ENCODE measurements at regions not wholly inside any gene's neighbourhood (a gene's known extent, or its start where the extent isn't known, plus 50 kb on each side); places are given as distances from the start of the nearest gene placed in this dataset.

GRCh38 chr4:132660181-132660580 lies 488.9 kb upstream of the PCDH10 start:
- no peak for TF ChIP-seq EZH2 (IDR thresholded peaks at IDR 0.05; ENCODE audit: low read length)
- TF ChIP-seq CTCF (optimal IDR thresholded peaks at IDR 0.05 in 1 of 3, IDR thresholded peaks at IDR 0.05 in 1 of 3, conservative IDR thresholded peaks at IDR 0.05 in 1 of 3; ENCODE audit: extremely low read depth in 1 of 3, insufficient read depth in 2 of 3, low read length in 3 of 3) = no peak
- no peaks in the 10 kb centered on the region for H3K27me3 ChIP-seq (ENCODE audit: control insufficient read depth, extremely low read depth, insufficient read depth, low read length)
- H3K27ac ChIP-seq (ENCODE audit: control insufficient read depth, insufficient read depth, low read length) = no peak overlapping the region
- no peak for DNase-seq (ENCODE audit: low read depth, low spot score)
- no peaks in the 10 kb centered on the region for H3K4me1 ChIP-seq (ENCODE audit: control insufficient read depth, extremely low read depth, insufficient read depth, low read length)
- H3K4me2 ChIP-seq (ENCODE audit: control insufficient read depth, extremely low read depth, insufficient read depth, low read depth, low read length) = no peak overlapping the region
- no peaks in the 10 kb centered on the region for H3K9me3 ChIP-seq (ENCODE audit: control insufficient read depth, low read depth, low read length)
- no peak overlapping the region for H3K4me3 ChIP-seq (ENCODE audit: control insufficient read depth in 2 of 3, extremely low read depth in 1 of 3, insufficient read depth in 2 of 3, low read depth in 1 of 3, low read length in 3 of 3)
- dilution Hi-C loops (cut with MboI; ENCODE audit: extremely low pct_ligation_motif_present, low sequenced_read_pairs) = no loop called here
- H3K36me3 ChIP-seq (ENCODE audit: control insufficient read depth in 2 of 2, extremely low read depth in 1 of 2, insufficient read depth in 2 of 2, low read length in 2 of 2) = no peaks in the 10 kb centered on the region
- H3K9ac ChIP-seq (ENCODE audit: control insufficient read depth, extremely low read depth, insufficient read depth, low read length) = no peak overlapping the region
- no peak for FAIRE-seq
- H3K9me1 ChIP-seq (ENCODE audit: control insufficient read depth, extremely low read depth, insufficient read depth, low read length) = no peaks in the 10 kb centered on the region
- H4K20me1 ChIP-seq (ENCODE audit: control insufficient read depth, extremely low read depth, insufficient read depth, low read length) = no peaks in the 10 kb centered on the region
- no peaks in the 10 kb centered on the region for H3K79me2 ChIP-seq (ENCODE audit: control insufficient read depth, insufficient read depth, low read length)
- no peak overlapping the region for H2AFZ ChIP-seq (ENCODE audit: control insufficient read depth, low read length)

DNA sequence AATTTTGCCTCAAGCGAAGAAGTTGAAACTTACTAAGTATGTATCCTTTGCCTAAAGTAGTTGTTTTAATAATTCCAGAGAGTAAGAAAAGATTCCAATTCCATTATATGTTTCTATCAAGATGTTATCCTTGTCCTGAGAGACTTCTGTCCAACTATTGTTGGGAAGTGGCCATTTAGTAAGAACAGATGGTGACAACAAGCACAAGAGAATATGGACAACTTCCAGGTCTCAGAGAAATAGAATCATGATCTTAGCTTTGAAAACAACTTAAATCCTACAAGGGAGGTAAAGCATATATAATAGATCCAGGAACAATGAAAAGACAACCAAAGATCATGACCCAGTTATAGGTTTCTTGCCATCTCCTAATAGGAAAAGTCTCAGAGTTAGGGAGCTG lies 486.6 kb upstream of the PCDH10 start:
- no peaks in the 10 kb centered on the region for H3K79me2 ChIP-seq (ENCODE audit: control insufficient read depth, insufficient read depth, low read length)
- no peak overlapping the region for H3K9ac ChIP-seq (ENCODE audit: control insufficient read depth, extremely low read depth, insufficient read depth, low read length)
- no peak for TF ChIP-seq EZH2 (IDR thresholded peaks at IDR 0.05; ENCODE audit: low read length)
- no peak for TF ChIP-seq CTCF (optimal IDR thresholded peaks at IDR 0.05 in 1 of 3, IDR thresholded peaks at IDR 0.05 in 1 of 3, conservative IDR thresholded peaks at IDR 0.05 in 1 of 3; ENCODE audit: extremely low read depth in 1 of 3, insufficient read depth in 2 of 3, low read length in 3 of 3)
- H2AFZ ChIP-seq (ENCODE audit: control insufficient read depth, low read length) = no peak overlapping the region
- H4K20me1 ChIP-seq (ENCODE audit: control insufficient read depth, extremely low read depth, insufficient read depth, low read length) = no peaks in the 10 kb centered on the region
- H3K9me3 ChIP-seq (ENCODE audit: control insufficient read depth, low read depth, low read length) = no peaks in the 10 kb centered on the region
- H3K36me3 ChIP-seq (ENCODE audit: control insufficient read depth in 2 of 2, extremely low read depth in 1 of 2, insufficient read depth in 2 of 2, low read length in 2 of 2) = no peaks in the 10 kb centered on the region
- DNase-seq (ENCODE audit: low read depth, low spot score) (no peak), FAIRE-seq (no peak)
- H3K9me1 ChIP-seq (ENCODE audit: control insufficient read depth, extremely low read depth, insufficient read depth, low read length) = no peaks in the 10 kb centered on the region
- dilution Hi-C loops (cut with MboI; ENCODE audit: extremely low pct_ligation_motif_present, low sequenced_read_pairs) = no loop called here
- H3K4me1 ChIP-seq (ENCODE audit: control insufficient read depth, extremely low read depth, insufficient read depth, low read length) = no peaks in the 10 kb centered on the region
- no peak overlapping the region for H3K27ac ChIP-seq (ENCODE audit: control insufficient read depth, insufficient read depth, low read length)
- H3K4me3 ChIP-seq (ENCODE audit: control insufficient read depth in 2 of 3, extremely low read depth in 1 of 3, insufficient read depth in 2 of 3, low read depth in 1 of 3, low read length in 3 of 3) = no peak overlapping the region
- H3K4me2 ChIP-seq (ENCODE audit: control insufficient read depth, extremely low read depth, insufficient read depth, low read depth, low read length) = no peak overlapping the region
- H3K27me3 ChIP-seq (ENCODE audit: control insufficient read depth, extremely low read depth, insufficient read depth, low read length) = no peaks in the 10 kb centered on the region
